ENCODE measurements at regions not wholly inside any gene's neighbourhood (a gene's known extent, or its start where the extent isn't known, plus 50 kb on each side); places are given as distances from the start of the nearest gene placed in this dataset.

- ChIA-PET CTCF (no interaction called here), POLR2A (ENCODE audit: low non-redundant PET) (no interaction called here)
- no peak for DNase-seq (ENCODE audit: low spot score)
- H3K27ac ChIP-seq, result no peak overlapping the region
- TF ChIP-seq CTCF (conservative IDR thresholded peaks at IDR 0.05; ENCODE audit: low read depth), result no peak
Observed at GRCh38 chr3:18641916-18642315, 216.8 kb upstream of the SATB1 start.

GRCh38 chr3:18635215-18635614, 210.1 kb upstream of the SATB1 start:
- no peak for TF ChIP-seq CTCF (conservative IDR thresholded peaks at IDR 0.05; ENCODE audit: low read depth)
- ChIA-PET POLR2A (ENCODE audit: low non-redundant PET) (no interaction called here), CTCF (no interaction called here)
- H3K27ac ChIP-seq, result no peak overlapping the region
- no peak for DNase-seq (ENCODE audit: low spot score)

GRCh38 chr3:18634461-18634860, 209.3 kb upstream of the SATB1 start:
- DNase-seq (ENCODE audit: low spot score), result no peak
- no peak for TF ChIP-seq CTCF (conservative IDR thresholded peaks at IDR 0.05; ENCODE audit: low read depth)
- POLR2A ChIA-PET (ENCODE audit: low non-redundant PET), result no interaction called here
- CTCF ChIA-PET, result no interaction called here
- H3K27ac ChIP-seq, result no peak overlapping the region

- no peak for DNase-seq (ENCODE audit: low spot score)
- no peak overlapping the region for H3K27ac ChIP-seq
- no peak for TF ChIP-seq CTCF (conservative IDR thresholded peaks at IDR 0.05; ENCODE audit: low read depth)
- CTCF ChIA-PET, result no interaction called here
- POLR2A ChIA-PET (ENCODE audit: low non-redundant PET), result no interaction called here
Observed at GRCh38 chr3:18633002-18633401, 207.9 kb upstream of the SATB1 start.

GRCh38 chr3:18630295-18630694, 205.2 kb upstream of the SATB1 start:
- POLR2A ChIA-PET (ENCODE audit: low non-redundant PET), result no interaction called here
- CTCF ChIA-PET, result no interaction called here
- H3K27ac ChIP-seq, result no peak overlapping the region
- no peak for DNase-seq (ENCODE audit: low spot score)
- no peak for TF ChIP-seq CTCF (conservative IDR thresholded peaks at IDR 0.05; ENCODE audit: low read depth)

- no peak overlapping the region for H3K27ac ChIP-seq
- ChIA-PET CTCF (no interaction called here), POLR2A (ENCODE audit: low non-redundant PET) (no interaction called here)
- no peak for TF ChIP-seq CTCF (conservative IDR thresholded peaks at IDR 0.05; ENCODE audit: low read depth)
- DNase-seq (ENCODE audit: low spot score), result no peak
Observed at GRCh38 chr3:18625085-18625484, 199.9 kb upstream of the SATB1 start.

GRCh38 chr3:18623220-18623619, 198.1 kb upstream of the SATB1 start:
- no peak for TF ChIP-seq CTCF (conservative IDR thresholded peaks at IDR 0.05; ENCODE audit: low read depth)
- DNase-seq (ENCODE audit: low spot score), result no peak
- CTCF ChIA-PET, result no interaction called here
- POLR2A ChIA-PET (ENCODE audit: low non-redundant PET), result no interaction called here
- no peak overlapping the region for H3K27ac ChIP-seq

All from RWPE1 (cell line).